ENCODE measurements at regions not wholly inside any gene's neighbourhood (a gene's known extent, or its start where the extent isn't known, plus 50 kb on each side); places are given as distances from the start of the nearest gene placed in this dataset.

DNA sequence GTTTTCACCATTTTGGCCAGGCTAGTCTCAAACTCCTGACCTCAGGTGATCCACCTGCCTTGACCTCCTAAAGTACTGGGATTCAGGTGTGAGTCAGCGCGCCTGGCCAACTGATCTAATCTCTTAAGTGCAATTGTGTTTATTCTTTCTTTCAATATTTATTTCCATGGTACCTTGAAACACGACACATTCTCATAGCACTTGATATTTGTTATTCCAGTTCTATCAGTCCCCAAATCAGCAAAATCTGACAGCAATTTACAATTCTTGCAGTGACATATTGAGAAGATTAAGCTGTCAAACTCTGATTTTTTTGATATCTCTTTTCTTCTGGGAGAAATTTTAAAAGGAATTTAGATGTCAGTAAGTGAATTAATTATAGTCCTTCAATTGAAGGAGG lies 218.1 kb upstream of the FAT4 start (continued):
- TF ChIP-seq ZBTB8A (IDR thresholded peaks at IDR 0.05; ENCODE audit: partially characterized antibody) = no peak
- no peak for TF ChIP-seq TEAD4 (IDR thresholded peaks at IDR 0.05; ENCODE audit: low read length)
- TF ChIP-seq TEAD4 (CRISPR knock-in tag; IDR thresholded peaks at IDR 0.05; ENCODE audit: borderline replicate concordance) = no peak
- TF ChIP-seq KAT2B (IDR thresholded peaks at IDR 0.05; ENCODE audit: low read depth, low read length) = no peak
- no peak for TF ChIP-seq ZNF174 (CRISPR knock-in tag; IDR thresholded peaks at IDR 0.05)
- TF ChIP-seq CHD2 (IDR thresholded peaks at IDR 0.05; ENCODE audit: low read depth, low read length) = no peak
- no peak for TF ChIP-seq ERF (CRISPR knock-in tag; IDR thresholded peaks at IDR 0.05)
- TF ChIP-seq CHD1 (IDR thresholded peaks at IDR 0.05; ENCODE audit: low read length) = no peak

GRCh38 chr4:125091541-125091940 lies 223.2 kb upstream of the FAT4 start:
- Histone ChIP-seq H3K9ac (ENCODE audit: insufficient read depth in 1 of 2, low read depth in 2 of 2, low read length in 2 of 2) (no peak overlapping the region), H3K4me1 (replicated peaks in 1 of 2; ENCODE audit: control insufficient read depth in 2 of 2, insufficient read depth in 2 of 2, low read length in 2 of 2) (no peaks in the 10 kb centered on the region), H3K9me3 (replicated peaks; ENCODE audit: control insufficient read depth, insufficient read depth, low read depth, low read length) (0 out of 2 replicates have a peak, but pooled peaks cover 1% of the 10 kb centered on the region), H3K27me3 (ENCODE audit: control insufficient read depth in 2 of 2, insufficient read depth in 2 of 2, low read length in 2 of 2) (no peaks in the 10 kb centered on the region), H3K4me3 (no peak overlapping the region), H2AFZ (ENCODE audit: low read depth, low read length) (no peak overlapping the region), H3K9me1 (ENCODE audit: control insufficient read depth, insufficient read depth, low read length) (no peaks in the 10 kb centered on the region), H3K27ac (ENCODE audit: extremely low read depth, low read depth, low read length) (no peak overlapping the region), H3K4me2 (ENCODE audit: insufficient read depth, low read length) (no peak overlapping the region), H3K36me3 (ENCODE audit: control insufficient read depth, insufficient read depth, low read length) (no peaks in the 10 kb centered on the region), H4K20me1 (replicated peaks; ENCODE audit: control insufficient read depth, insufficient read depth, low read length) (no peaks in the 10 kb centered on the region), H3K79me2 (ENCODE audit: control insufficient read depth, insufficient read depth, low read length) (no peaks in the 10 kb centered on the region)
- ChIA-PET CTCF (ENCODE audit: low intra/inter-chr PET ratio) (no interaction called here), POLR2A (no interaction called here)
- TF ChIP-seq ZNF79 (CRISPR knock-in tag; IDR thresholded peaks at IDR 0.05; ENCODE audit: low read depth) = no peak
- TF ChIP-seq GABPB2 (CRISPR knock-in tag; conservative IDR thresholded peaks at IDR 0.05) = no peak
- TF ChIP-seq MIER1 (IDR thresholded peaks at IDR 0.05; ENCODE audit: low read depth) = no peak
- no peak for TF ChIP-seq FOS (IDR thresholded peaks at IDR 0.05; ENCODE audit: extremely low read depth, insufficient read length)
- TF ChIP-seq ATF1 (CRISPR knock-in tag; IDR thresholded peaks at IDR 0.05) = no peak
- no peak for TF ChIP-seq ATF1 (tag; IDR thresholded peaks at IDR 0.05)
- TF ChIP-seq RFX1 (IDR thresholded peaks at IDR 0.05) = no peak
- TF ChIP-seq, protein P1, sequence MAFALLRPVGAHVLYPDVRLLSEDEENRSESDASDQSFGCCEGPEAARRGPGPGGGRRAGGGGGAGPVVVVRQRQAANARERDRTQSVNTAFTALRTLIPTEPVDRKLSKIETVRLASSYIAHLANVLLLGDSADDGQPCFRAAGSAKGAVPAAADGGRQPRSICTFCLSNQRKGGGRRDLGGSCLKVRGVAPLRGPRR (CRISPR knock-in tag; IDR thresholded peaks at IDR 0.05) = no peak
- no peak for TF ChIP-seq BCOR (IDR thresholded peaks at IDR 0.05)
- no peak for TF ChIP-seq HMG20A (CRISPR knock-in tag; conservative IDR thresholded peaks at IDR 0.05)
- no peak for TF ChIP-seq ZBTB2 (IDR thresholded peaks at IDR 0.05)
- no peak for TF ChIP-seq FOXA3 (CRISPR knock-in tag; conservative IDR thresholded peaks at IDR 0.05 in 1 of 2, IDR thresholded peaks at IDR 0.05 in 1 of 2)
- no peak for TF ChIP-seq SUPT5H (IDR thresholded peaks at IDR 0.05)
- no peak for TF ChIP-seq U2AF1 (optimal IDR thresholded peaks at IDR 0.05; ENCODE audit: low read depth, low read length)
- TF ChIP-seq ZBTB17 (CRISPR knock-in tag; IDR thresholded peaks at IDR 0.05) = no peak
- TF ChIP-seq BACH1 (tag; IDR thresholded peaks at IDR 0.05) = no peak
- no peak for TF ChIP-seq MCM2 (IDR thresholded peaks at IDR 0.05; ENCODE audit: low read depth)
- FAIRE-seq (no peak), ATAC-seq (no peak), DNase-seq (ENCODE audit: extremely low read depth in 1 of 4, low spot score in 3 of 4) (no peak)
- in situ Hi-C loops (cut with MboI) (no loop called here), intact Hi-C loops (cut with micrococcal nuclease) (no loop called here)
- 2% methylated on average over 4 of the region's 4 CpGs for WGBS (ENCODE audit: insufficient coverage, low coverage, missing lambda C conversion rate)
- BruUV-seq (replicated peaks) = no TSS peak
